HG03280 (cell line): ENCODE measurements at regions not wholly inside any gene's neighbourhood (a gene's known extent, or its start where the extent isn't known, plus 50 kb on each side); places are given as distances from the start of the nearest gene placed in this dataset.

ENCODE experiments used
- ATAC-seq: cut with Tn5 transposase; IDR thresholded peaks from one replicate; pipeline ENCODE4 v1.9.1; 2021; ENCODE audit warnings: mild to moderate bottlenecking, moderate library complexity; ENCODE audit not compliant: unreplicated experiment

GRCh38 chr13:22372261-22372660 lies 701.4 kb downstream of the FGF9 start:
- no peak for ATAC-seq

DNA sequence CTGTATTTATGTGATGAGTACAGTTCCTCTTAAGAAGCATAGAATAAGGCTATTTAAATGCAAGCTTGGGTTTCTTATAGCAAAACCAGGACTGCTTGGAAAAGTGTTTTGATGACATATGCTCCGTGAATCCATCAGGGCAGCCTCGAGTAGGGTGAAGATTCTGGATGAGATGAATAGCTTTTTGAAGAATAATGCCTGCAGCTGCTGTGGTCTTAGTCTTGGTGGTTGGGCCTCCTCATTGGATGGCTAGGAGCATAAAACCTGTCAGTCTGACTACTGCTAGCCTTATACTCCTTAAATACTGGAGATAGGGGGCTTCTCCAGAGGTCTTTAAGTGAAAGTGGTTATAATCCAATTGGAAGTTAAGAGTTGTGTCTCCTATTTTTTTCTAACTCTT lies 704.3 kb downstream of the FGF9 start:
- no peak for ATAC-seq

GRCh38 chr13:22387899-22388298 lies 717.0 kb downstream of the FGF9 start:
- no peak for ATAC-seq

DNA sequence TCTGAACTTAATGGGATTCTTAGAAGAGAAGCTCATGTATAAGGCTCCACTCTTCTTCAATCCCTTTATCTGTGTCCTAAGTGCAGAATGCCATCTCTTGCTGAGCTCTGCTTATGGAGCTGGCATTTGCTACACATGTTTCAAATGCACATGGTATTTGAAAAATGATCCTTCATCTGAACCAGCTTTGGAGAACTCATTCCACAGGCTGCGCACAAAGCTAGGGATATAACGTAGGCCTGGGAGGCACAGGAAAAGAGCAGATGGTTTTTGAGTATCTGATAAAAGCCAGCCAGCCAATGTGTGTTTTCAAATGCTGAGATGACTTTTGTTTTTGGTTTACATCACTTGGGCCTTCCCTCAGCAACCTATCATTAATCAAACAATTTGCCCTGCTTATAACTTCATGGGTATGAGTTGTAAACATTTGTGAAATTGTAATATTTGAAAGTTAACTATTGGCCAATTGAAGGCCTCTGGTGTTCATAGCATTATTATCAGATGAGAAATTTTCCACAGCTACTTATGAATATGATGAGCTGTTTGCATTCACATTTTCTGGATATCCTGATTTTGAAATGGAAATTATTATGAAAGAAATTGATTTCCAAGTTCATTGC lies 729.0 kb downstream of the FGF9 start:
- no peak for ATAC-seq

DNA sequence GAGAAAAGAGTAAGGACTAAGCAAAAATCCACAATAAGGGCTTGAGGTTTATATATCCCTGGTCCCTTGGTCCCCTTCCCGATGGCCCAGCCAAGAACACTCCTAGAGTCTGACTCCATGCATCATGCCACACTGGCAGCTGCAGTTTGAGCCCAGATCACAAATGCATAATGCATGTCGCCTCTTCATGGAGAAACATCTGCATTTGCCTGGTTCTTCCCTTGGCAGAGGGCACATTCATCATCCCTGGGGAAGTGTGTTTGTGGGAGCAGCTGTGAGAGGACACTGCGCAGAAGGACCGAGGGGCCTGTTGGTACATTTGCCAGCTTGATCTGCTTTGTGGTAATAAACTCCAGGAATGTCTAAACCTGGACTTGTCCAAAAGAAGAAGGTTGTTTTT lies 731.8 kb downstream of the FGF9 start:
- no peak for ATAC-seq

- ATAC-seq: no peak
These were observed 732.3 kb downstream of the FGF9 start for GRCh38 chr13:22403144-22403543.

GRCh38 chr13:22405891-22406290 lies 735.0 kb downstream of the FGF9 start:
- ATAC-seq: no peak

DNA sequence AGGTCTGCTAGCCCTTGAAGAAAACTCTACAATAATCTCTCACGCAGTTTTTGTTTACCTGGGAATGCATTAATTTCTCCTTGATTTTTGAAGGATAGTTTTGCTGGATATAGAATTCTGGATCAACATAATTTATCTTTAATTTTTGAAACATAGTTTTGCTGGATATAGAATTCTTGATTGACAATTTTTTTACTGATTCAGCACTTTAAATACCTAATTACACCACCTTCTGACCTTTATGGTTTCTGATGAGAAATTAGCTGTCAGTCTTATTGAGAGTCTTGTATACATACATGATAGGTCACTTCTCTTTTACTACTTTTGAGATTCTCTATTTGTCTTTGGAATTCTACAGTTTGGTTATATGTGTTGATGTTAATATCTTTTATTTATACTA lies 741.6 kb downstream of the FGF9 start:
- ATAC-seq: no peak

- no peak for ATAC-seq
These were observed 751.1 kb downstream of the FGF9 start for GRCh38 chr13:22422023-22422422.

- ATAC-seq: no peak
These were observed 751.8 kb downstream of the FGF9 start for GRCh38 chr13:22422712-22423111.

DNA sequence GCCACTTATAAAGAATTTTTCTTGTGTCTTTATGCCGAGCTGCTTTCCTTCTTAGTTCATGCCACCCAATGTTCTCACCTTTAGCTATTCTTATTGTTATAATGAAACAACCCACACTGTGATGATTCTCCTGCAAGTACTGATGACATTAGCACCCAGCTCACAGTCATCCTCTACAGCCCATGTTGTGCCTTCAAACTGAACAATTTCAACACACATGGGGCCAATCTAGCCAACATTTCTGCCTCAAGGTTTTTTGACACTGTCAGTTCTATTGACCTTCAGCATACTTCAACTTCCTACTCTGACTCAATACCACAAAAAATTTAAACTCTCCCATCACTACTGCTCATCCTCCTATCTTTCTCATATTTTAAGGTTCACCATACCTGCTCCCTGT lies 752.4 kb downstream of the FGF9 start:
- no peak for ATAC-seq

GRCh38 chr13:22425087-22425486 lies 754.2 kb downstream of the FGF9 start:
- no peak for ATAC-seq

- ATAC-seq: no peak
These were observed 753.7 kb upstream of the SGCG start for GRCh38 chr13:22427066-22427465.

DNA sequence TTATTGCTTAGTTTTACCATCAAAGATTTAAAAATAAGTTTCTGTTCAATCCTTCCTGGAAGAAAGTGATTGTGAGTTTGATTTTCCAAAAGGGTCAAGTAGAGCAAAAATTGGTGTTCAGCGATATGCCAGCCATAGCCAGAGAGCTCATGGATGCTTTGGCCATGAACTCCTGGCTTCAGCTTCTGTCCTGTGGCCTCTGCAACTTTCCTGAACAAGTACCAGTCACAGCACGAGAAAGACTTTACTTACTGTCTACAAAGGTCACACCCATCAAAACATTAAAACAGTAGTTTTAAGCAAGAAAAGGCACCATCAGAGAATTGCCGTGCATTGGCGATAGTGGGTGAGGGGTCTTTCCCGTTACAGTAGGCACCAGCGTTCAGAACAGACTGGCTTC lies 753.0 kb upstream of the SGCG start:
- no peak for ATAC-seq

- no peak for ATAC-seq
These were observed 752.5 kb upstream of the SGCG start for GRCh38 chr13:22428188-22428828.

- ATAC-seq: no peak
These were observed 748.1 kb upstream of the SGCG start for GRCh38 chr13:22432690-22433089.

- no peak for ATAC-seq
These were observed 733.5 kb upstream of the SGCG start for GRCh38 chr13:22447132-22447886.

DNA sequence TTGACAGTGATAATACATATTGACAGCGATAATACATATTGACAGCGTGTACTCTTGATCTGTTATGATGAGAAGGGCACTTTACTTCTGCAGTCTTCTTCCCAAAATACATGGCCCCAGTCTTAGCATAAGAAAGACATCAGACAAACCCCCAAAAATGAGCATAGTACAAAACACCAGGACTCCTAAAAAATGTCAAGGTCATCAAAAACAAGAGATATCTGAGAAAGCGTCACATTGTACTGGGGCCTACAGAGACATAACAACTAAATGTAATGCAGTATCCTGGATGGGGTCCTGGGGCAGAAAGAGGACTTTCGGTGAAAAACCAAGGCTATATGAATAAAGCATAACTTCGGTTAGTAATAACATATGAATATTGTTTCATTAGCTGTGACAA lies 731.5 kb upstream of the SGCG start:
- no peak for ATAC-seq

DNA sequence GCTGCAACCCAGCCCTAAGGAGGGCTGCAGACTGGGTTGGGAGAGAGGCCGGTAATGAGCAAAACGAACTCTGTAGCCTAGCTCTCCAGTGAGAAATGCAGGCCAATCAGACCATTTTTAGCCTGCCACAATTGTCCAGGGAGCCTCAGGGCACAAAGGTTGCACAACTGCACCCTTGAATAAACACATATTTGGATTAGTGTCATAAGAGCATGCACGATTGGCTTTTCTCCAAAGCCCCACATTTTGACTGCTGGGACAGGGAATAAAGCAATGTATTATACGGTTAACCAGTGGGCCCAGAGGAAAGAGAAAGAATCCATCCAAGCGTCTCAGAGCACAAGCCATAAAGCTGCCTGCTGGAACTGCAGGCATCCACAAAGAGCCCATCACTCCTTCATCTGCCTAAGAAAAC lies 729.4 kb upstream of the SGCG start:
- ATAC-seq: no peak

GRCh38 chr13:22454586-22454985 lies 726.2 kb upstream of the SGCG start:
- ATAC-seq: no peak

DNA sequence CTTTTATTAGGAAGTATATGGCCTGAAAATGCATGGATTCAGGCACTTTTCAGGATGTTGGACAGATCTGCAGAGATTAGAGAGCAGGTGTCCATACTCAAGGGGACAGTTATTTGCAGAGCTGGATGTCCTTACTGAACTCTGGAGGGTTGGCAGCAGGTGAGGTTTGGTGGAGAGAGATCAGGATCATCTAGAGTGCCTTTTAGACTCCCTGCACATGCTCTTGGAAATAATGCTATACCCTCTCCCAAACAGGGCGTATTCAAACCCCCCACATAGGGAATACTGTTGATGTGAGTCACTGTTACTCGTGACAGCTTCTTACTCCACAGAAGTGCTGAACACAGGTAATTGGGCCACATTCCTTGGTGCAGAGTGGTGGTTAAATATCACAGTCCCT lies 725.7 kb upstream of the SGCG start:
- ATAC-seq: no peak

DNA sequence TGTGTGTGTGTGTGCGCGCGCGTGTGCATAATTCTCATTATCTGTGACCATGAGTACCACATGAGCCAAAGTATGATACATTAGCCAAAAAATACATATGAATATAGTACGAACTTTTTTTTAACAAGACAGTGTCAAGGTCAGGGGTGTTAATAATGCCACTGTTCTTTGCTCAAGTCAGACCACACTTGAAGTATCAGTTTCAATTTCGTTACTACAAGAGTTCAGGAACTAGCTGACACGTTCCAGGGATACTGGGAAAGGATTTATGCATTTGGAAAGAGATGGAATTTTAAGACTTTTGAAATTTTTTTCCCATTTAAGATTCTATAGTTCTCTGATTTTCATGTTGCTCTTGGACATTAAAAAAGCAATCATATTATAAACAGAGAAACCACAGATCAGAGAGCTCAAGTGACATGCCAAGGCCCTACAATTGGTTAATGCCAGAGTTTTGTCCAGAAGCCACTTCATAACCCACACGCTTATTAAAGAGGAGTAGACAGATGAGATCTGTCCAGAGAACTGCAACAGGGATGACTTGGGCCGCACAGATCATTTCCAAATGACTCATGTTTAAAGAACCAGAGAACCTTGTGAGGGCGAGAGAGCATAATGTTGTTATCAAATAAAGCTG lies 718.8 kb upstream of the SGCG start:
- ATAC-seq: no peak
